K562 (cell line): ENCODE measurements at regions not wholly inside any gene's neighbourhood (a gene's known extent, or its start where the extent isn't known, plus 50 kb on each side); places are given as distances from the start of the nearest gene placed in this dataset.

Experiments used
- CTCFL ChIP-seq: IDR thresholded peaks from 2 replicates; pipeline ENCODE4 v1.6.1; 2011; ENCODE audit warnings: borderline replicate concordance, low read depth, mild to moderate bottlenecking, moderate library complexity, low read length; ENCODE audit not compliant: insufficient read depth, poor library complexity, severe bottlenecking
- DNMT1 ChIP-seq: fragments of 450-650 bp; IDR thresholded peaks from 2 replicates; pipeline ENCODE4 v1.6.1; 2016; ENCODE audit warnings: antibody characterized with exemption, mild to moderate bottlenecking
- EGR1 ChIP-seq: fragments of 450-650 bp; conservative IDR thresholded peaks from 2 replicates; pipeline ENCODE4 v1.6.1; 2017; ENCODE audit warnings: mild to moderate bottlenecking
- KLF13 ChIP-seq: fragments of 450-650 bp; IDR thresholded peaks from 2 replicates; pipeline ENCODE4 v1.6.1; 2016; ENCODE audit warnings: missing genetic modification characterization, low read depth, mild to moderate bottlenecking, missing compliant biosample characterization, moderate library complexity, borderline replicate concordance
- NCOA1 ChIP-seq: fragments of 450-650 bp; IDR thresholded peaks from 2 replicates; pipeline ENCODE4 v1.6.1; 2016; ENCODE audit warnings: low read depth
- PRMT5 ChIP-seq: sonication (generic); formaldehyde crosslinking; IDR thresholded peaks from 2 replicates; pipeline ENCODE4 v1.5.0; 2020; ENCODE audit warnings: missing genetic modification reagents
- REST ChIP-seq, 2 experiments: fragments of 450-650 bp; formaldehyde crosslinking in 1 of 2; IDR thresholded peaks; 2 replicates each; pipeline versions ENCODE4 v1.4.0 to v1.6.1; 2014 to 2020; ENCODE audit warnings: mild to moderate bottlenecking in 2 of 2, borderline replicate concordance in 1 of 2, low read depth in 1 of 2
- SAFB ChIP-seq: fragments of 200-400 bp; formaldehyde crosslinking; IDR thresholded peaks from 2 replicates; pipeline ENCODE4 v1.6.1; 2017; ENCODE audit warnings: low read depth, low read length, borderline replicate concordance
- SRSF9 ChIP-seq: fragments of 200-400 bp; formaldehyde crosslinking; IDR thresholded peaks from 2 replicates; pipeline ENCODE4 v1.6.1; 2017; ENCODE audit warnings: low read depth, low read length, borderline replicate concordance

GRCh38 chr9:25374281-25374680, 304.0 kb downstream of the TUSC1 start (continued):
- no peak for TF ChIP-seq SAFB
- no peak for TF ChIP-seq NCOA1
- TF ChIP-seq EGR1: no peak
- TF ChIP-seq SRSF9: no peak
- no peak for TF ChIP-seq PRMT5 (CRISPR knock-in tag)
- no peak for TF ChIP-seq CTCFL
- no peak for TF ChIP-seq DNMT1
- no peak for TF ChIP-seq KLF13
- TF ChIP-seq REST (IDR thresholded peaks at IDR 0.05; ENCODE audit: borderline replicate concordance): no peak
- TF ChIP-seq REST (CRISPR knock-in tag; IDR thresholded peaks at IDR 0.05; ENCODE audit: low read depth): no peak
